ENCODE measurements at regions not wholly inside any gene's neighbourhood (a gene's known extent, or its start where the extent isn't known, plus 50 kb on each side); places are given as distances from the start of the nearest gene placed in this dataset.

DNA sequence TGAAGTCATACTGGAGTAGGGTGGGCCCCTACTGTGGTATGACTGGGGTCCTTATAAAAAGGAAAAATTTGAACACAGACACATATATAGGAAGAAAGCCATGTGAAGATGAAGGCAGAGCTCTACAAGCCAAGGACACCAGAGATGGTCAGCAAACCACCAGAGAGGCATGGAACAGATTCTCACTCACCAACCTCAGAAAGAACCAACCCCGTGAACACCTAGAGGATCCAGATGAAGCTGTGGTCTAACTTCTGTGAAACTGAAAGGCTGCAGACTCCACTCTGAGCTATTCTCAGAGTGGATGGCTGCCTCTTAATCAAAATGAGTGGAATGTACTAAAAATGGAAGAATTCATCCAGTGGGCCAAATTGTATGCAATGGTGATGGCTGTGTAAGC is 149.6 kb downstream of the ABCA8 start:
- no peak for ATAC-seq
- WGBS, 4 donors, result 94 to 100% (median 99%) methylated on average over 1 of the region's 1 CpG
- intact Hi-C loops (cut with DNase I), result loop anchor here in 1 of 10 donors (5.0 kb wide), 1 partner anchor 47 kb away; no protein-coding TSS in a partner anchor

GRCh38 chr17:68804777-68805520 is 150.2 kb downstream of the ABCA8 start:
- peaks cover 0 to 28% (median 5%) of the 10 kb centered on the region in 12 donors for H3K4me1 ChIP-seq
- intact Hi-C loops (cut with DNase I), result loop anchor here in 1 of 10 donors (5.0 kb wide), 1 partner anchor 47 kb away; no protein-coding TSS in a partner anchor
- no peak for ATAC-seq
- 85 to 90% (median 89%) methylated on average over 1 of the region's 1 CpG for WGBS, 4 donors
- no peaks in the 10 kb centered on the region for H3K27me3 ChIP-seq
- no peak overlapping the region for H3K27ac ChIP-seq
- H3K36me3 ChIP-seq, result no peaks in the 10 kb centered on the region
- no peaks in the 10 kb centered on the region for H3K9me3 ChIP-seq
- TF ChIP-seq CTCF (IDR thresholded peaks at IDR 0.05) (no peak), POLR2A (IDR thresholded peaks at IDR 0.05) (no peak)
- H3K4me3 ChIP-seq, result no peak overlapping the region
- DNase-seq, result no peak

More for the DNA sequence above, 149.6 kb downstream of the ABCA8 start:
- no peaks in the 10 kb centered on the region for H3K27me3 ChIP-seq
- H3K4me1 ChIP-seq, result peaks cover 0 to 30% (median 3%) of the 10 kb centered on the region in 12 donors
- no peak overlapping the region for H3K27ac ChIP-seq
- H3K36me3 ChIP-seq, result no peaks in the 10 kb centered on the region
- DNase-seq, result no peak
- no peak overlapping the region for H3K4me3 ChIP-seq
- no peaks in the 10 kb centered on the region for H3K9me3 ChIP-seq
- TF ChIP-seq POLR2A (IDR thresholded peaks at IDR 0.05) (no peak), CTCF (IDR thresholded peaks at IDR 0.05) (no peak)

- WGBS, 4 donors, result 44 to 75% (median 66%) methylated on average over 4 of the region's 4 CpGs
- no peak for TF ChIP-seq POLR2A (IDR thresholded peaks at IDR 0.05)
- no peak for TF ChIP-seq CTCF (IDR thresholded peaks at IDR 0.05)
- Histone ChIP-seq H3K4me1 (peaks cover 0 to 14% (median 1%) of the 10 kb centered on the region in 12 donors), H3K9me3 (no peaks in the 10 kb centered on the region), H3K27ac (no peak overlapping the region), H3K27me3 (no peaks in the 10 kb centered on the region), H3K4me3 (no peak overlapping the region), H3K36me3 (no peaks in the 10 kb centered on the region)
- DNase-seq (no peak), ATAC-seq (no peak)
- intact Hi-C loops (cut with DNase I), result no loop called here
Observed at GRCh38 chr17:68803164-68803929, 151.8 kb downstream of the ABCA8 start.

Data from heart left ventricle (tissue), 16 donors.